H1 (cell line): ENCODE measurements at regions not wholly inside any gene's neighbourhood (a gene's known extent, or its start where the extent isn't known, plus 50 kb on each side); places are given as distances from the start of the nearest gene placed in this dataset.

Experiments used
- KDM4A ChIP-seq: IDR thresholded peaks from one replicate; pipeline ENCODE4 v1.7.1; 2012; ENCODE audit warnings: low read depth, mild to moderate bottlenecking, moderate library complexity, low read length, inconsistent platforms; ENCODE audit not compliant: severe bottlenecking
- MAX ChIP-seq: IDR thresholded peaks from 2 replicates; pipeline ENCODE4 v1.6.1; 2012; ENCODE audit warnings: inconsistent platforms
- RAD21 ChIP-seq, 2 experiments: IDR thresholded peaks in 1 of 2; conservative IDR thresholded peaks in 1 of 2; 2 replicates each; pipeline ENCODE4 v1.6.1; 2011; ENCODE audit warnings: low read depth in 2 of 2, low read length in 2 of 2, improper control_type of control experiment in 1 of 2, inconsistent platforms in 1 of 2, mild to moderate bottlenecking in 1 of 2, moderate library complexity in 1 of 2
- SP1 ChIP-seq: IDR thresholded peaks from 2 replicates; pipeline ENCODE4 v1.6.1; 2011; ENCODE audit warnings: low read depth, low read length
- SRF ChIP-seq: IDR thresholded peaks from 2 replicates; pipeline ENCODE4 v1.6.1; 2011; ENCODE audit warnings: mild to moderate bottlenecking, low read depth, low read length, moderate library complexity

- TF ChIP-seq KDM4A (no peak), RAD21 (IDR thresholded peaks at IDR 0.05 in 1 of 2, conservative IDR thresholded peaks at IDR 0.05 in 1 of 2; ENCODE audit: low read depth in 2 of 2, low read length in 2 of 2) (no peak), SRF (no peak), SP1 (no peak), MAX (no peak)
Measured at GRCh38 chr13:48162217-48162616, 67.3 kb upstream of the MED4 start (continued).
